ENCODE measurements at regions not wholly inside any gene's neighbourhood (a gene's known extent, or its start where the extent isn't known, plus 50 kb on each side); places are given as distances from the start of the nearest gene placed in this dataset.

- ChIA-PET CTCF (no interaction called here), POLR2A (no interaction called here)
- no peaks in the 10 kb centered on the region for H3K4me1 ChIP-seq (ENCODE audit: control insufficient read depth, extremely low read depth, insufficient read depth, low read length)
- TF ChIP-seq POLR2A (IDR thresholded peaks at IDR 0.05; ENCODE audit: low read depth, low read length) (no peak), CTCF (IDR thresholded peaks at IDR 0.05; ENCODE audit: extremely low read depth in 1 of 2, insufficient read depth in 1 of 2, low read depth in 1 of 2, low read length in 2 of 2) (no peak), GATA2 (IDR thresholded peaks at IDR 0.05; ENCODE audit: insufficient read depth, insufficient read length, low read depth, low read length) (no peak), FOS (IDR thresholded peaks at IDR 0.05; ENCODE audit: borderline replicate concordance, insufficient read depth, low read length) (no peak), POLR2AphosphoS5 (IDR thresholded peaks at IDR 0.05; ENCODE audit: insufficient read depth, low read depth, low read length) (no peak), MYC (IDR thresholded peaks at IDR 0.05; ENCODE audit: low read depth, low read length) (no peak), EZH2 (IDR thresholded peaks at IDR 0.05; ENCODE audit: borderline replicate concordance, low read depth, low read length, severe bottlenecking) (no peak), JUN (IDR thresholded peaks at IDR 0.05; ENCODE audit: borderline replicate concordance, insufficient read depth, insufficient read length, low read depth) (no peak), MAX (IDR thresholded peaks at IDR 0.05; ENCODE audit: insufficient read depth, insufficient read length) (no peak)
- no peaks in the 10 kb centered on the region for H3K27me3 ChIP-seq (ENCODE audit: control insufficient read depth in 2 of 2, insufficient read depth in 2 of 2, low read length in 2 of 2)
- H3K9ac ChIP-seq (replicated peaks; ENCODE audit: extremely low read depth, insufficient read depth, low read length), result no peak overlapping the region
- H2AFZ ChIP-seq (ENCODE audit: low read depth, low read length), result no peak overlapping the region
- DNase-seq (ENCODE audit: low read depth, low spot score) (no peak), FAIRE-seq (no peak)
- BruUV-seq (replicated peaks), result no TSS peak
- no peak overlapping the region for H3K4me2 ChIP-seq (ENCODE audit: insufficient read depth, low read length)
- no peak overlapping the region for H3K4me3 ChIP-seq (replicated peaks in 1 of 3; ENCODE audit: insufficient read depth in 1 of 3, low read depth in 1 of 3, low read length in 3 of 3)
- H3K9me1 ChIP-seq (replicated peaks; ENCODE audit: control insufficient read depth, extremely low read depth, insufficient read depth, low read length), result no peaks in the 10 kb centered on the region
- intact Hi-C loops (cut with micrococcal nuclease), result no loop called here
- H4K20me1 ChIP-seq (replicated peaks; ENCODE audit: control insufficient read depth, extremely low read depth, insufficient read depth, low read length), result no peaks in the 10 kb centered on the region
- H3K27ac ChIP-seq (ENCODE audit: insufficient read depth, low read depth, low read length), result no peak overlapping the region
- H3K36me3 ChIP-seq (ENCODE audit: control insufficient read depth in 2 of 2, extremely low read depth in 1 of 2, insufficient read depth in 2 of 2, low read length in 2 of 2), result no peaks in the 10 kb centered on the region
- dilution Hi-C loops (cut with MboI; ENCODE audit: extremely low pct_ligation_motif_present, low sequenced_read_pairs), result no loop called here
- H3K79me2 ChIP-seq (ENCODE audit: control insufficient read depth, insufficient read depth, low read length), result no peaks in the 10 kb centered on the region
- no peaks in the 10 kb centered on the region for H3K9me3 ChIP-seq (replicated peaks; ENCODE audit: control insufficient read depth, insufficient read depth, low read length)
Observed at GRCh38 chr7:144892761-144893160, 56.9 kb upstream of the TPK1 start.

Data from endothelial cell of umbilical vein (primary cell).